ENCODE measurements at regions not wholly inside any gene's neighbourhood (a gene's known extent, or its start where the extent isn't known, plus 50 kb on each side); places are given as distances from the start of the nearest gene placed in this dataset.

DNA sequence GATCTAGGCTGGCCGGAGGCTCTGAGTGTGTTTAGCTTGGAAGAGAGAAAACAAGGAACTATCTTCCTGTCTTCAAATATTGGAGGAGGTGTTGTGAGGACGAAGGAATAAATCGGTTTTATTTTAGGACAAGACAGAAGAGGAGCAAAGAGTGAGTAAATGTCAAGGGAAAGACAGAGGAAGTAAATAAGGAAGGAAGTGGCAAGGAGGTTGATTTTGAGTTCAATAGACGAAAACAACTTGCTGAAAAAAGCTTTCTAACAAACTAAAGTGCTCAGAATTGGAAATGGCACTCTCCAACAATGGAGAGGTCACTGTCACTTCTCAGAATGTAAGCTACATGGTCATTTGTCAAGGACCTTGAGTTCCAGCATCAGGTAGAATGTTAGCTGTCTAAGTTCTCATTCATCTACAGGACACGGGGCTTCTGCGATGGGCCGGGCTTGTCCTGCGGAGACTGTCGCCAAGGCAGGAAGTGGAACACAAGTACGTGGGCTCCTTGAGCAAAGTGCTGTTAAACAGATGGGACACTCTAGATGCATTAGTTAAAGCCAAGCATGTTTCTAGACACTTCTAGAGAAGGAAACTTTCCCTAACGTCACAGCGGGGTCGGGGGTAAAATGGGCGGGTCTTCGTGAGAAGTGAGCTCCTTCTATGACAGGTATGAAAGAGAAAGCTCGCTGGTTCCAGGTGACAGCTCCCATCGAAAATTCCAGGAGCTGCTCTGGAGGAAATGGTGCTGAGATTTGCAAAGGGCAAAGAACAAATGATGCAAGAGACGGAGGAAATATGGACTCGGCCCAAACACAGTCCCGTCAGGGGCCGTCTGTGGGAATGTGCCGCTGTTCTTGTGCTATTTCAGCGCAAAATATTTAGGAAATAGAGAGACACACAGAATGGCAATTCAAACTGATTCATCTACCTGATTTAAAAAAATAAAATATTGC, 103.9 kb upstream of the UBL3 start (continued):
- no peak for TF ChIP-seq SP1 (IDR thresholded peaks at IDR 0.05; ENCODE audit: low read depth, low read length)
- no peak for TF ChIP-seq NRF1 (IDR thresholded peaks at IDR 0.05; ENCODE audit: low read depth, low read length)
- no peak for TF ChIP-seq KDM4A (IDR thresholded peaks at IDR 0.05; ENCODE audit: low read depth, low read length, severe bottlenecking)
- TF ChIP-seq, protein P1, sequence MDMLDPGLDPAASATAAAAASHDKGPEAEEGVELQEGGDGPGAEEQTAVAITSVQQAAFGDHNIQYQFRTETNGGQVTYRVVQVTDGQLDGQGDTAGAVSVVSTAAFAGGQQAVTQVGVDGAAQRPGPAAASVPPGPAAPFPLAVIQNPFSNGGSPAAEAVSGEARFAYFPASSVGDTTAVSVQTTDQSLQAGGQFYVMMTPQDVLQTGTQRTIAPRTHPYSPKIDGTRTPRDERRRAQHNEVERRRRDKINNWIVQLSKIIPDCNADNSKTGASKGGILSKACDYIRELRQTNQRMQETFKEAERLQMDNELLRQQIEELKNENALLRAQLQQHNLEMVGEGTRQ (IDR thresholded peaks at IDR 0.05; ENCODE audit: low read length) = no peak
- no peak for TF ChIP-seq TAF7 (optimal IDR thresholded peaks at IDR 0.05; ENCODE audit: borderline replicate concordance, low read depth, low read length)
- no peak for TF ChIP-seq SP2 (IDR thresholded peaks at IDR 0.05; ENCODE audit: low read length)
